ENCODE measurements at regions not wholly inside any gene's neighbourhood (a gene's known extent, or its start where the extent isn't known, plus 50 kb on each side); places are given as distances from the start of the nearest gene placed in this dataset.
"Not testable (repeated sequence)": the region's sequence is repeated elsewhere in the genome, so short reads cannot be mapped to it uniquely, and the experiment has no call there.

GRCh38 chr12:13924286-13924685, 57.1 kb downstream of the GRIN2B start:
- DNase-seq (ENCODE audit: low read depth), result no peak

DNA sequence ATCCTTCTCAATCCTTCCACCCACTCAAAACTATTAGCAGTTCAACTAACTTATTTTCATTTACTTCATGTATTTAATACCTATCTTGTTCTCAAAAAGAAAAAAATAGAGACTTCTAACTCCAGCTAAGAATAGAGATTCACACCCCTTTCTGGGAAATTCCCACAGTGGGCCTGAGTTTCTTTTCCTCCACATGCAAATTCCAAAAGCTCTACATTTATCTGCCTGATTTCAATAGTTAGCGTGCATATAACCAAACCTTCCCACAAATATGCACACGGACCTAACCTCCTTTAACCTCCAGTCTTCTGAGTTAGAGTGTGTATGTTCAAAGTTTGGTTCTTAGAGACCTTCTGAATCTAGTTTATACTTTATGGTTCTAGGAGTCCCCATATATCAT, 62.5 kb downstream of the GRIN2B start:
- no peak for DNase-seq (ENCODE audit: low read depth)

- no peak for DNase-seq (ENCODE audit: low read depth)
Observed at GRCh38 chr12:13915096-13915495, 66.3 kb downstream of the GRIN2B start.

DNA sequence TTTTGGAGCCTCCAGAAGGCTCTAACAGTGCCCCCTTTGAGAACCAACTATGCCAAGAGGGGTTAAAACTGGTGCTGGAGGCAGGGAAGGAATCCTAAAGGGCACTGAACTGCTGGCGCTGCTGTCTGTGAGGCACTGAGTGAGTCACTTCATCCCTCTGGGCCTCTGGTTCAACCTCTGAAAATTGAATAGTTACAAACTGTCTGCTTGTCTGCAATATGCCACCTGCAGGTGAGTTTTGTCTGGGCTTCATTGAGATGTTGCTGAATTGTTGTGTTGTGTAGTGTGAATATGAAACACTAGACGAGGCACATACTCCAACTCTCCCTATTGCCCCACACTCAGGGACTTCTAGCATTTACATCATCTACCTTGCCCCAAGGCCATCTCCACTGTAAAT, 68.0 kb downstream of the GRIN2B start:
- no peak for DNase-seq (ENCODE audit: low read depth)

GRCh38 chr12:13911756-13912554, 69.4 kb downstream of the GRIN2B start:
- no peak for DNase-seq (ENCODE audit: low read depth)

DNA sequence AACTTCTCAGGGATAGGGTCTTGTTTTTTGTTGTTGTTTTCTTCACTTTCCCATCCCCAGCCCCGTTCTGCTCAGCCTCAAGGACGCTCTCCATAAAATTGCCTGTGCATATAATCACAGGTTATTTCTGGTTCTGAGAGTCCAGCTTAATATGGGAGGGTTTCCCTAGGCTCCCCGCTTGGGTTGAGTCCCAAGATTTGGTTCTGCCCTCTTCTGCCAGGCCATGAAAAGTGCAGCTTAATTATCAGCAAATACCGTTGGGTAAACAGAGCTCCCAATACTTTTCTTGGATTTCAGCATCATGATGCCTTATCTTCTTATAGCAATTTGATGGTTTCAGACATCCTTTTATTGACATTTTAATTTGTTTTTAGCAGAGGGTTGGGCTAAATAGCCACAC, 75.6 kb downstream of the GRIN2B start:
- no peak for DNase-seq (ENCODE audit: low read depth)

DNA sequence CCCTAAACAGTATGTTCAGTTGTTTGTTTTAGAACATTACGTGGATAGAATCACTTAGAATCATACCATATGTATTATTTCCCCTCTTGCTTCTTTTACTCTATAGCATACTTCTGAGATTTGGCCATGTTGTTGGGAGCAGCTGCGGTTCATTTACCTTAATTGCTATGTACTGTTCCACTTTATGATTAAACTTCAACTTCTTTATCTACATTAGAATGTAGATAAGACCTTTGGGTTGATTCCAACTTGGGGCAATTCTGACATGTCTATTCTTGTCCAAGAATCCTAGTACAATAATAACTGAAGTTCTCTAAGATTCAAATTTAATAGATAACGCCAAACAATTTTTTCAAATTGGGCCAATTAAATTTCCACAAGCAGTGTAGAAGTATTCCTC, 80.7 kb downstream of the GRIN2B start:
- no peak for DNase-seq (ENCODE audit: low read depth)

GRCh38 chr12:13898387-13898786, 83.0 kb downstream of the GRIN2B start:
- not testable (repeated sequence) for DNase-seq (ENCODE audit: low read depth)

DNA sequence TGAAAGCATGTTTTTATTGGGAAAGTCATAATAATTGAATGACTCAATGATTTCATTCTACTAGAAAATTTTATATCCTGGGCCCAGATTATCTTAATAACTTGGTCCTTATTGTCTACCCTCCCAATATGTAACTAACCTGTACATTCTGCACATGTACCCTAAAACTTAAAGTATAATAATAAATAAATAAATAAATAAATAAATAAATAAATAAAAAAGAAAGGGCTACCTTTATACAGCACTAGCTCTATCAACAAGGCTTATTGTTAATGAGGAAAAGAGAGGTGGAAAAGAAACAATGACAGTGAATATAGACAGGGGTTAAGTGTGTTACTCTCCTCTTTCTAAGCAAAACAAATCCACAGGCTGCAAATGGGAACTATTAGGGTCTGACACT, 83.6 kb downstream of the GRIN2B start:
- no peak for DNase-seq (ENCODE audit: low read depth)

DNA sequence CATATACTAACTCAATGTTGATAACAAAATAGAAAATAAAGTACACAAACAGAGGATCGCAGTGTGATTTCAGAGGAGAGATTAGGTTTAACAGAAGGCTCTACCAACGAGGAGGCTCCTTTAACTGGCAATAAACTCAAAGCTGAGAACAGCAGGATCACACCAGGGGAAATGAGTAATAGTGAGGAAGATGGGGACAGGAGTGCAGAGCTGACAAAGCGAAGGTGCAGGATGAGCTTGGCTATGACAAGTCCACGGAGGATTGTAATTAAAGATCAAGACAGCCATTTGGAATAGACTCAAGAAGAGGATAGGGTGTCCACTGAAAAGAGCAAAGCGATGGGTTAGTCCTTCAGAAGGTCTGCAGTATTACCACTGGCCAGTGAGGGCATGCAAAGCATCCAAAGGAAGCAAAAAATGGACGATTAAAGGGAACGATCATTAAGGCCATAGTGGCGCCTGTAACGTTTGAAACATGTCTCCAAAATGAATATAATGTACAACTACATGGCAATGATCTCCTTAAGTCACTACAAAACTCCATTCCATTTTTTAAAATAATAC, 85.3 kb downstream of the GRIN2B start:
- DNase-seq (ENCODE audit: low read depth), result no peak

DNA sequence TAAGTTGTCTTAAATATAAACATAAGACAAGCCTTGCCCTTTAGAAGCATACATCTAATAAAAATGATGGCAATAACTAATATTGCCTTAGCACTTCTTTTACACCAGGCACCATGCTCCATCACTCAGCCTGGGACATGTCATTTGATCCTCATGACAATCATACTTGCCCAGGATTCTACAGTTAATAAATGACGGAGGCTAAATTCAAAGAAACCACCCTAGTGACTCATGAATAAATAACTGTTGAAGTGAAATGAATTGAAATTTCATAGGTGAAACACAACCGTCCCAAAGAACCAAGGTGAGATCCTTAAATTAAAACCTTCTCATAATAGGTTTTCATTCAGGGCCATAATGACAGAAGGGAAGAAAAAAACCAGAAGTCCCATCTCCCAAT, 89.5 kb downstream of the GRIN2B start:
- no peak for DNase-seq (ENCODE audit: low read depth)

GRCh38 chr12:13890943-13891342, 90.5 kb downstream of the GRIN2B start:
- no peak for DNase-seq (ENCODE audit: low read depth)

DNA sequence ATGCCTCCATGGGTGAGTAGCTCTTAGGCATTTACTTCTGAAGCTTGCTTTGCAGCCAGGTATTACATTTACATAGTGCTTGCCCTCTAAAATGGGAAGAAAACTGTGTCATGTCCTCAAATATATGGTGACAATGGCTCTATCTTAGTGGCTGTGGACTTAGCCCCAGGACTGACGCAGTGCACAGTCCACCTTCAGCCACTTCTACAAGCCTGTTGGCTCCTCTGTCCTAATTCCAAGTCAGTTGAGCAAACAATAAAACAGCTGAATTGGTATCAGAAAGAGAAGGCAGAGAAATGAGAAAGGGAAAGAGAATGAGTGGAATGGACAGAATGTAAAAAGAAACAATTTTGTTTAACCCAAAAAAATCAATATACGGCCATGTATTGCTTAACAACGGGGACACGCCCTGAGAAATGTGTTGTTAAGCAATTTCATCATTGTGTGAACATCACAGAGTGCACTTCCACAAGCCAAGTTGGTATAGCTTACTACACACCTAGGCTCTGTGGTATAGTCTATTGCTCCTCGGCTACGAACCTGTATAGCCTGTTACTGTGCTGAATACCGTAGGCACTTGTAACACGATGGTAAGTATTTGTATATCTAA, 93.5 kb downstream of the GRIN2B start:
- no peak for DNase-seq (ENCODE audit: low read depth)

- no peak for DNase-seq (ENCODE audit: low read depth)
Observed at GRCh38 chr12:13882176-13882575, 99.2 kb downstream of the GRIN2B start.

- no peak for DNase-seq (ENCODE audit: low read depth)
Observed at GRCh38 chr12:13880613-13881012, 100.8 kb downstream of the GRIN2B start.

DNA sequence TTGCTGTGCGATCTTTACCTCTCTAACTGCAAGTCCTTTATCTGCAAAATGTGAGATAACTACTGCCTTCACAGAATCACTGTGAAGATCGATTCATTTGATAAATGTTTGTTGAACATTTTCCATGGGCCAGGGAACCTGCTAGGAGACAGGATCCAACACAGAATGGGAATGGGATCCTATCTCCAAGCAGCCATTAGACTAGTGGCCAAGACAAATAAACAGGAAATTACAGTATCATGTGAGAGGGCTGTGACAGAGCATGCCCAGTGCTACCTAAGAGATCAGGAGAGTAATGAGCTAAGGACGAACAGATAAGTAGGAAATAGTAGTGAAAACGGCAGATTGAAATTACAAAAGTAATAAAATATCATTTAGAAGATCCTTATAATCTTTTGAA, 105.7 kb downstream of the GRIN2B start:
- no peak for DNase-seq (ENCODE audit: low read depth)

GRCh38 chr12:13870255-13870654, 111.1 kb downstream of the GRIN2B start:
- DNase-seq (ENCODE audit: low read depth), result no peak

DNA sequence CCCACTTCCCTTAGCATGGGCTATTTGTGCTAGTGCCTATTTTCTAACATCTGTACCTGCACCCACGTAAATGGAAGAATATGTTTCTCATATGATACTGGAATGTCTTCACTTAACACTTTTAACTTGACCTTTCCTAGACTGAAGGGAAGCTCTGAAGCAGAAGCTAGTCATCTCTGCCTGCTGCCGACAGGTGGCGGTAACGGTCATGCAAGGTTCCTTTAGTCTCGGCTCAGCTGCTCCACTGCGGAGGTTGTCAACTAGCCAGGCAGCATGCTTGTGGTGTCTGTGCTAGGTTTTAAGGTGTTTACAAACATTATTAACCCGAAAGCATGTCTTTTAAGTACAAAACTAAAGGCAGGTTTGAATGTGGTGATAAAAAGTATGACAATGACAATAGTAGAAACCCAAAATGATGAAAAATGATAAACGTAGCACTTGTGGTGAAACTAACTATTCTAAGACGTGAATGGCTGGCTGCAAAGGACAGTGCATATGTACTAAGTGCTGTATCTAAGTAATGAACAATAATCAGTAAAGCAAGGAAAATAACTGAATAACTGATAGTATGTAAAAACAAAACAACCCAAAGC, 117.2 kb downstream of the GRIN2B start:
- peak; percentile 24 for DNase-seq (ENCODE audit: low read depth)

- no peak for DNase-seq (ENCODE audit: low read depth)
Observed at GRCh38 chr12:13857750-13858149, 123.7 kb downstream of the GRIN2B start.

- DNase-seq (ENCODE audit: low read depth), result no peak
Observed at GRCh38 chr12:13853471-13853870, 127.9 kb downstream of the GRIN2B start.

DNA sequence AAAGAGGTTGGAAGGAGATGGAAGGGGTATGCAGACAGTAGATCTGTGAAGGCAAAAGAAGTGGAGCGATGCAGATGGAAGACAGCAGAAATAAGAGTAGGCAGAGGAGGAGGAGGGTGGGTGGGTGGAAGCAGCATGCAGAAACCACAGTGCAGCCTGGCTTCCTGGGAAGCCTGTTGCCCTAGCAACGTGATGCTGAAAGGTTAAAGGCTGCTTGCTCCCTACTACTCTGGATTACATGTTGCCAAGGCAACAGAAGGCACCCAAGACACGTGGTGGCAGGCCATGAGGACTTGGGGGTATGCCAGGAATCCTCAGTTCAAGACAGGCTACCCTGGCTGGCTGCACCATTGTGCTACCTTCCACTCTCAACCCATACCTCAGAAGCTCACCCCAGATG, 129.6 kb downstream of the GRIN2B start:
- no peak for DNase-seq (ENCODE audit: low read depth)

- no peak for DNase-seq (ENCODE audit: low read depth)
Observed at GRCh38 chr12:13849456-13849855, 131.9 kb downstream of the GRIN2B start.

- no peak for DNase-seq (ENCODE audit: low read depth)
Observed at GRCh38 chr12:13843841-13844240, 137.6 kb downstream of the GRIN2B start.
